HG03520 (cell line): ENCODE measurements at regions not wholly inside any gene's neighbourhood (a gene's known extent, or its start where the extent isn't known, plus 50 kb on each side); places are given as distances from the start of the nearest gene placed in this dataset.
"Not testable (repeated sequence)": the region's sequence is repeated elsewhere in the genome, so short reads cannot be mapped to it uniquely, and the experiment has no call there.

Experiments used
- ATAC-seq: cut with Tn5 transposase; IDR thresholded peaks from one replicate; pipeline ENCODE4 v1.9.1; 2021; ENCODE audit warnings: mild to moderate bottlenecking, moderate library complexity; ENCODE audit not compliant: unreplicated experiment

- ATAC-seq, result no peak
These were observed 179.2 kb upstream of the PROK2 start for GRCh38 chr3:71964170-71964569.

GRCh38 chr3:71962561-71963240 lies 177.8 kb upstream of the PROK2 start:
- ATAC-seq, result no peak

GRCh38 chr3:71961891-71962290 lies 176.9 kb upstream of the PROK2 start:
- ATAC-seq, result no peak

GRCh38 chr3:71961378-71961777 lies 176.4 kb upstream of the PROK2 start:
- ATAC-seq, result no peak

GRCh38 chr3:71958533-71958932 lies 173.6 kb upstream of the PROK2 start:
- no peak for ATAC-seq

GRCh38 chr3:71956716-71957115 lies 171.8 kb upstream of the PROK2 start:
- no peak for ATAC-seq

GRCh38 chr3:71956069-71956340 lies 171.1 kb upstream of the PROK2 start:
- no peak for ATAC-seq

GRCh38 chr3:71955240-71956068 lies 170.5 kb upstream of the PROK2 start:
- no peak for ATAC-seq

- ATAC-seq, result no peak
These were observed 166.9 kb upstream of the PROK2 start for GRCh38 chr3:71951842-71952241.

GRCh38 chr3:71951361-71951760 lies 166.4 kb upstream of the PROK2 start:
- no peak for ATAC-seq

- ATAC-seq, result no peak
These were observed 164.5 kb upstream of the PROK2 start for GRCh38 chr3:71949442-71949841.

- ATAC-seq, result no peak
These were observed 159.6 kb upstream of the PROK2 start for GRCh38 chr3:71944482-71945065.

GRCh38 chr3:71942432-71943187 lies 157.7 kb upstream of the PROK2 start:
- no peak for ATAC-seq

GRCh38 chr3:71940486-71940885 lies 155.5 kb upstream of the PROK2 start:
- no peak for ATAC-seq

- not testable (repeated sequence) for ATAC-seq
These were observed 153.1 kb upstream of the PROK2 start for GRCh38 chr3:71938081-71938480.

- ATAC-seq, result no peak
These were observed 151.7 kb upstream of the PROK2 start for GRCh38 chr3:71936681-71937080.

GRCh38 chr3:71934520-71935270 lies 149.7 kb upstream of the PROK2 start:
- no peak for ATAC-seq

- ATAC-seq, result no peak
These were observed 147.0 kb upstream of the PROK2 start for GRCh38 chr3:71931922-71932321.

GRCh38 chr3:71930056-71930991 lies 145.4 kb upstream of the PROK2 start:
- ATAC-seq, result no peak

- no peak for ATAC-seq
These were observed 143.3 kb upstream of the PROK2 start for GRCh38 chr3:71928212-71928611.
